ENCODE measurements at regions not wholly inside any gene's neighbourhood (a gene's known extent, or its start where the extent isn't known, plus 50 kb on each side); places are given as distances from the start of the nearest gene placed in this dataset.

- no peaks in the 10 kb centered on the region for H3K9me3 ChIP-seq
- H3K4me3 ChIP-seq = no peak overlapping the region
- H3K27me3 ChIP-seq = no peaks in the 10 kb centered on the region
- TF ChIP-seq EP300 (IDR thresholded peaks at IDR 0.05) (no peak), POLR2AphosphoS5 (IDR thresholded peaks at IDR 0.05) (no peak), POLR2A (IDR thresholded peaks at IDR 0.05) (no peak), CTCF (IDR thresholded peaks at IDR 0.05) (no peak)
- no peaks in the 10 kb centered on the region for H3K4me1 ChIP-seq
- 70 to 77% (median 72%) methylated on average over 2 of the region's 2 CpGs for WGBS, 5 donors
- H3K27ac ChIP-seq = no peak overlapping the region
- DNase-seq = no peak
- no peaks in the 10 kb centered on the region for H3K36me3 ChIP-seq
- intact Hi-C loops (cut with DNase I; ENCODE audit: low total_unique reads) = no loop called here
These were observed 502.7 kb downstream of the FGF9 start for GRCh38 chr13:22173610-22174009.

GRCh38 chr13:22175241-22175640 lies 504.4 kb downstream of the FGF9 start:
- H3K4me3 ChIP-seq = no peak overlapping the region
- no peaks in the 10 kb centered on the region for H3K4me1 ChIP-seq
- H3K36me3 ChIP-seq = no peaks in the 10 kb centered on the region
- 81 to 89% (median 87%) methylated on average over 8 of the region's 8 CpGs for WGBS, 5 donors
- no peak for TF ChIP-seq EP300 (IDR thresholded peaks at IDR 0.05)
- no peak for TF ChIP-seq CTCF (IDR thresholded peaks at IDR 0.05)
- TF ChIP-seq POLR2A (IDR thresholded peaks at IDR 0.05) = no peak
- no peak for TF ChIP-seq POLR2AphosphoS5 (IDR thresholded peaks at IDR 0.05)
- no peak overlapping the region for H3K27ac ChIP-seq
- peaks cover 0 to 5% (median 2%) of the 10 kb centered on the region in 4 donors for H3K9me3 ChIP-seq
- no peaks in the 10 kb centered on the region for H3K27me3 ChIP-seq
- DNase-seq = no peak
- intact Hi-C loops (cut with DNase I; ENCODE audit: low total_unique reads) = no loop called here

- Histone ChIP-seq H3K36me3 (no peaks in the 10 kb centered on the region), H3K4me1 (no peaks in the 10 kb centered on the region), H3K4me3 (no peak overlapping the region), H3K27me3 (no peaks in the 10 kb centered on the region), H3K9me3 (peaks cover 0 to 5% (median 2%) of the 10 kb centered on the region in 4 donors), H3K27ac (no peak overlapping the region)
- TF ChIP-seq POLR2A (IDR thresholded peaks at IDR 0.05) (no peak), EP300 (IDR thresholded peaks at IDR 0.05) (no peak), POLR2AphosphoS5 (IDR thresholded peaks at IDR 0.05) (no peak), CTCF (IDR thresholded peaks at IDR 0.05) (no peak)
- intact Hi-C loops (cut with DNase I; ENCODE audit: low total_unique reads) = no loop called here
- DNase-seq = no peak
- WGBS, 5 donors = 87 to 95% (median 92%) methylated on average over 7 of the region's 7 CpGs
These were observed 504.9 kb downstream of the FGF9 start for GRCh38 chr13:22175815-22176214.

GRCh38 chr13:22176968-22177520 lies 506.2 kb downstream of the FGF9 start:
- Histone ChIP-seq H3K4me3 (no peak overlapping the region), H3K27me3 (no peaks in the 10 kb centered on the region), H3K27ac (no peak overlapping the region), H3K4me1 (no peaks in the 10 kb centered on the region), H3K9me3 (peaks cover 0 to 5% (median 2%) of the 10 kb centered on the region in 4 donors), H3K36me3 (no peaks in the 10 kb centered on the region)
- DNase-seq = no peak
- TF ChIP-seq EP300 (IDR thresholded peaks at IDR 0.05) = no peak
- TF ChIP-seq CTCF (IDR thresholded peaks at IDR 0.05) = no peak
- TF ChIP-seq POLR2A (IDR thresholded peaks at IDR 0.05) = no peak
- TF ChIP-seq POLR2AphosphoS5 (IDR thresholded peaks at IDR 0.05) = no peak
- intact Hi-C loops (cut with DNase I; ENCODE audit: low total_unique reads) = no loop called here
- 68 to 87% (median 76%) methylated on average over 4 of the region's 4 CpGs for WGBS, 5 donors
